ENCODE measurements at regions not wholly inside any gene's neighbourhood (a gene's known extent, or its start where the extent isn't known, plus 50 kb on each side); places are given as distances from the start of the nearest gene placed in this dataset.

GRCh38 chr12:45675534-45675933 is 54.0 kb upstream of the ARID2 start:
- no peak for TF ChIP-seq POLR2A (IDR thresholded peaks at IDR 0.05; ENCODE audit: low read length)
- TF ChIP-seq GATA1 (IDR thresholded peaks at IDR 0.05; ENCODE audit: low read depth, low read length), result no peak

Measured in erythroblast (primary cell).